Kasumi-1 (cell line): ENCODE measurements at regions not wholly inside any gene's neighbourhood (a gene's known extent, or its start where the extent isn't known, plus 50 kb on each side); places are given as distances from the start of the nearest gene placed in this dataset.
"Not testable (repeated sequence)": the region's sequence is repeated elsewhere in the genome, so short reads cannot be mapped to it uniquely, and the experiment has no call there.

Source experiments
- DNase-seq, 2 experiments: peaks; one replicate each; lab custom pipeline; 2025; lab: John Stamatoyannopoulos, UW

DNA sequence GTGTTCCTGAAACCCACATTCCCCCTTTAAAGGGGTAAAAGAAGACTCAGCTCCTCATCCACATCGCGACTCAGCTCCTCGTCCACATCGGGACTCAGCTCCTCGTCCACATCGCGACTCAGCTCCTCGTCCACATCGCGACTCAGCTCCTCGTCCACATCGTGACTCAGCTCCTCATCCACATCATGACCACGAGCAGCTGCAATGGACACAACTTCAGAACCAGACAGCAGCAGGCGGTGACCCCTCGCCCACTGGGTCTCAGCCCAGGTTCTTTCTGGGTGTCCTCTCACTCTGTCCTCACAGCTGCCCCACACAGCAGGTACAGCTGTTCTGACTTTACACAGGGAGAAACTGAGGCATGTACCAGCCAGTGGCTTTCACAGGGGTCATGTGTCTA lies 163.5 kb upstream of the SALL3 start:
- DNase-seq: no peak

DNA sequence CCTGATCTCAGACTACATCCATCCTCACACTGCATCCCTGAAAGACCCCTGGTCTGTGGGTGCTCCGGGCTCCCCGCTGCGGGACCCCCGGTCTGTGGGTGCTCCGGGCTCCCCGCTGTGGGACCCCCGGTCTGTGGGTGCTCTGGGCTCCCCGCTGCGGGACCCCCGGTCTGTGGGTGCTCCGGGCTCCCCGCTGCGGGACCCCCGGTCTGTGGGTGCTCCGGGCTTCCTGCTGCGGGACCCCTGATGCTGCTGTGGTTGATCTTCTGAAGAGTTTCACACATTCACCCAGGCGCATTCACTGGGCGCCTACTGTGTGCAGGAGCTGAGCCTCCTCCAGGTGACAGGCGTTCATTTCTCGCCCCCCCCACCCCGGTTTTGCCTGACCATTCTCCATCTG lies 162.7 kb upstream of the SALL3 start:
- no peak for DNase-seq

DNA sequence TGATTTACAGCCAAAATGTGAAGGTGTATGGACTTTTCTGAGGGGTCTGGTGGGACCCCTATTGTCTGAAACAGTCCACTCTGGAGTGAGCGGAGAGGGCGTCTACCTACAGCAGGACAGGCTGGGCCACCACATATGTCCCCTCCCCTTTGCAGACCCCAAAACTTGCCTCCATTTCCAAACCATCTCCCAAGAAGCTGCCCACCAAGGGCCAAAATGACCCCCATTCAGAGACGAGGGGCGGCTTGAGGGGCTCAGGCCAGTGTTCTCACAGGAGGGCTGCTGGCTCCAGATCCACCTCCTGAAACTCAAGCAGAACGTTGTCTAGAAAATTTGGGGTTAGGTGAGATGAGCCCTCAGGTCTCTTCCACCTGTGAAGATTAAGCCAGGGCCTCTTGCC lies 161.1 kb upstream of the SALL3 start:
- no peak for DNase-seq

DNA sequence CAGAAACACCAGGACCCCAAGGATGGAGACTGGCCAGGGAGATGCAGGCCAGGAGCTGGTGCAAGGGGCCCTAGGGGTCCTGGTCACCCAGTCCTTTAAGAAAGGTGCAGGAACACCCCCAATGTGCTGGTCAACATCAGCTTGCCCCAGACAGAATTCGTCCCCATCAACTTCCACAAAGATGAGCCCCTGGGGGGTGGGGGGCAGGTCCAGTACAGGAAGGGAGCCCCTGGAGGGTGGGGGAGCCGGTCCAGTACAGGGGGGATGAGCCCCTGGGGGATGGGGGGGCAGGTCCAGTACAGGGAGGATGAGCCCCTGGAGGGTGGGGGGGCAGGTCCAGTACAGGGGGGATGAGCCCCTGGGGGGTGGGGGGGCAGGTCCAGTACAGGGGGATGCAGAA lies 160.7 kb upstream of the SALL3 start:
- no peak for DNase-seq

DNA sequence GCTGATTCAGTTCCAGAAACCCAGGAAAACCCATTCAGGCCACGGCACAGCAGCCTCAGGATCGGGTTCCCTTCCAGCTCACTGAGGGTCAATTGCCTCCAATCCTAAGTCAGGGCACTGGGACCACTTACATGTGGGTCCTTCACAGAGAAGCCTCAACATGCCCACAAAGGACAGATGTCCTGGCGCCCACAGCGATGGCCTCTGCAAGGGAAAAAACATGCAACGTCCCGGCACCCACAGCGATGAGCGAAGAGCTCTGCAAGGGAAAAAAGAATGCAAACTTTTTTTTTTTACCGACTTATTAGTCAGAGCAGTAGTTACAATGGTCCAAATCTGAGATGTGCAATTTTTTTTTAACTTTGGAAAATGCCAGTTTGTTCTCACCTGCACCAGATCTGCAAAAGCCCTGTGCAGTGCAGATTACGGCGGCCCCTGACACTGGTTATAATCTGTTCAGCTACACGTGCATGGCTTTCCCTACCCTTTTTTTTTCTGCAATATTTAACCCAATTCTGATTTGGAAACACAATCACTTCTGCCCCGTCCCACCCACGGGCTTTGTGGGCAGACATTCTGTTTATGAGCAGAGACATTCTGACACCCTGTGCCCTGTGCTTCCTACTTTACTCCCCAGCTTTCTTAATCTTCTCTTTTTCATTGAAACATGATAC lies 159.3 kb upstream of the SALL3 start:
- no peak for DNase-seq

DNA sequence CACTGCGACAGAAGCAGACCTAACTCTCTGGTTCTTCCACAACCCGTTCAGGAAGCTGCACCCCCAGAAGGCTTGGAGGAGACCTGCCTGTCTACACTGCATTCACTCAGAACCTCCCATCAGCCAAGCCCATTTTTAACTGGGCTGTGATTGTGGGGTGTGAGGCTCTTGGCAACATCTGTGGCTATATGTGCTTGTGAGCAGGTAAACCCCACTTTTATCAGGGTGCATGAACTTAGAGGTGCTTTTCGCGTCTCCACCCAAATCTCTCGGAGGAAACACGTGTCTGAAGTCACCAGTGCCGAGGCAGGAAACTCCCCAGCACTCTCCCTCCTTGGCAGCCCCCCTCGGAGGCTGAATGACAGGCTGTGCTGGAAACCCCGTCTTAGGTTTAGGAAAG lies 158.2 kb upstream of the SALL3 start:
- DNase-seq: no peak

DNA sequence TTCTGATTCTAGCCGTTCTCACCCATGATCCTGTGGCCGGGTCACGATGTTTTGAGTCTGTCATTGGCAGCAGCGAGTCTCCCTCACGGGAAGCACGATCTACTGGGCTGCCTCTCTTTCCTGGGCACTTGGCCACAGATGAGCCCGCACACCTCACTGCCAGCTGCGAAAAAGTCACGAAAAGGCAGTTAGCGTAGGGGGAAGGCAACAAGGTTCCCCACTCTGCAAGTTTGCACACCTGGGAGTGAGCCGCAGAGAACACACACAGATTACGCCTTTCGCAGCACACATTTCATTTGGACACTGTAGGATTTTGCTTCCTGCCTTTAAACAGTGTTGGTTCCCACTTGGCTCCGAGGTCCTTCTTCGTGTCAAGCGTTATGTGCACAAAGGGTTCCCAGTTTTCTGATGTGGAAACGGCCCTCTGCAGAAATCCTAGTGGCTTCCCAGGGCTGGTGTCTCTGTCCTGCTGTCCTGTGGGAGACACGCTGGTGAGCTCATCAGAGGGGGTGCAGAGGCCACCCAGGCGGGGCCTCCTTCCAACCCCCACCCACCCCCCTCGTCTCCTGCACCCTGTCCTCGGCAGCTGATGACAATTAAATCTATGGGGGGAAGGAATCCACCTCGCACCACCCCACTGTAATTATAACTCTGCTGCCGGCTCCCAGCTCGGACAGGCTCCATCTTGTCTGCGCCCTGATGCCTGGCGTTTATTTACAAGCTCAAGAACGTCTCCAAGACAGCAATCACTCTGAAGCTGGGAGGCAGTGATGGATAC lies 157.3 kb upstream of the SALL3 start:
- DNase-seq: no peak

DNA sequence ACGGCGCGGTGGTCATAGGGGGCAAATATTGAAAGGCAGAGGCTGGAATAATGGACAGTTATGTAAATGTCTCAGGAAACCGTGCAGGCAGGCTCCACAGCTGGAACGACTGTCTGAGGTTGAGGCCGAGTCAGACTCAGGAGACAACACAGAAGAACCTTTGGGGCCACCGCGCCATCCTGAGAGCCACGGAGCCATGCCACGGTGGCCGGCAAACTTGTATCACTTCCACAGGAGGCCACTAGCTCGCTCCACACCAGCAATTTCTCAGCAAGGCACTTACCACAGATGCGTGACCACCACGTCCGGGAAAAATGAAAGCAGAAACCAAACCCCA lies 156.7 kb upstream of the SALL3 start:
- DNase-seq: no peak

DNA sequence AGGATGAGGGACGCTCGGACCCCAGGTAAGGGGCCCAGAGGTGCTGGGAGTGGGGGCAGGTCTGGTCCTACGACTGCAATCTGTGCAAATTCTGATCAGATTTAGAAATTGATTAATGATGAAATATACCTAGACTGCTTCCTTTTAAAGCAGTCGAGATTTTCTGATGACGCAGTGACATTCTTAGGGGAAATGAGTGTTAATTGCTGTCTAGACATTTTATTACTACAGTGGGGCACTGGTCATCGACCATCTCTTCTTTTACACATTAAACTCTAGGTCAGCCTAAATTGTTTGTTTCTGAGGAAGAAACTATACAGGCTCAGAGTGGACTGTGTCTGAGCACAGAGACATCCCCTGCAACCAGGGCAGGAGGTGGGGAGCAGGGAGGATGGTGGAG lies 154.4 kb upstream of the SALL3 start:
- DNase-seq: no peak

DNA sequence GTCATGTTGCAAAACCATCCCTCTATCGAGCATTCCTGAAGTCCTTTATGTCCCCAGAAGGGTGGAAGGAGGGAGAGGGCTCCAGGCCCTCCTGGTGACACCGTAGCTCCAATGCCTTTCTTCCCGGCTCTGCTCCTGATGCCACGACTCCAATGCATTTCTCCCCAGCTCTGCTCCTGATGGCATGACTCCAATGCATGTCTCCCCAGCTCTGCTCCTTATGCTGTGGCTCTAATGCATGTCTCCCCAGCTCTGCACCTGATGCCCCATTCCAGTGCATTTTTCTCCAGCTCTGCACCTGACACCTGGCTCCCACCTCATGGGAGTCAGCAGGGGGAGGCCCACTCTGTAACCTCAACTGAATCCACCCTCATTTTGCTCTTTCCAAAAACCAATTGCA lies 153.0 kb upstream of the SALL3 start:
- DNase-seq: no peak

DNA sequence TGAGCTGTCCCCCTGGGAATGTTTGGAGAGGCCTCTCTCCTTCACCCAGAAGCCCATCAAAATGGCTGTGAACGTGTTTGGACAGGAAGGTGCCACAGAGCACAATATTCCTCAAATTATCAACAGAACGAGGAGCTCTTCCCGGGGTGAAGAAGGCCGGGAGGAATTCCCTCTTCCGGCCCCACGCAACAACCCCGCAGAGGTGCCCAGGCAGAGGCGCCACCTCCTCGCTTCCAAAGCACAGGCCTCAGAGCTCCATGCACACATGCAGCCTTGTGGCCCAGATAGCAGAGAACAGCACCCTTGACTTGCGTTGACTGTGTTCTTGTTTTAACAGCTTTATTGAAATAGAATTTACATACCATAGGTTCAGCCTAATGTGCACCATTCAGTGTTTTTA lies 152.5 kb upstream of the SALL3 start:
- no peak for DNase-seq

DNA sequence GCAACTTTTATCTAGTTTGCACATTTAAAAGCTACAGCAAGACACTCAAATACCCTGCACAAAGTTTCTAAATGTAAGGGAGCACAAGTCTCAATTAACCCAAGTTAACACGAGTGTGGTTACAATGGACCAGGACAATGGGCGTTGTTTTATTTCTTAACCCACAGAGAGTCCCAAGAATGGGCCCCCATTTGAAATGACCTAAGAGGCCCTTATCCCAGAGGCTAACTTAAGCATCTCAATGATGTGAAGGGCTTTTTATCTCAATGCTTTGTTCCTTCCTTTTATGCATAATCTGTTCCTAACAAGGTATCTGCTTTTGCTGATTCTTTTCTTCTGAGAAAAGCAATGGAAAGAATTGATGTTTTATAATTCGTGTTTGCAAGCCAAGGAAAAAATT lies 151.5 kb upstream of the SALL3 start:
- DNase-seq: no peak

DNA sequence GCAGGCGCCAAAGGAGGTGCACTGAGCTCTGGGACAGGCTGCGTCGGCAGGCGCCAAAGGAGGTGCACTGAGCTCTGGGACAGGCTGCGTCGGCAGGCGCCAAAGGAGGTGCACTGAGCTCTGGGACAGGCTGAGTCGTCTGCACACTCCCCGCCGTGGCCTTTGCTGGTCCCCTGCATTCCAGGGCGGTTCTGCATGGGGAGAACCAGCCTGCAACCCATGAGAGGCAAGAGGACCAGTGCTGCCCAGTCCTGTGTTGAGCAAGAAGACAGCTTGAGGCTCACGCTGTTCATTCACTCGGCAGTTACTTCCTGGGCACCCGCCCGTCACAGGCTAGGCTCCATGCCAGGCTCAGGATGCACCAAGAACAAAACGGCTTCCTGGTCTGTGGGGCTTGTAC lies 150.6 kb upstream of the SALL3 start:
- DNase-seq: not testable (repeated sequence)

DNA sequence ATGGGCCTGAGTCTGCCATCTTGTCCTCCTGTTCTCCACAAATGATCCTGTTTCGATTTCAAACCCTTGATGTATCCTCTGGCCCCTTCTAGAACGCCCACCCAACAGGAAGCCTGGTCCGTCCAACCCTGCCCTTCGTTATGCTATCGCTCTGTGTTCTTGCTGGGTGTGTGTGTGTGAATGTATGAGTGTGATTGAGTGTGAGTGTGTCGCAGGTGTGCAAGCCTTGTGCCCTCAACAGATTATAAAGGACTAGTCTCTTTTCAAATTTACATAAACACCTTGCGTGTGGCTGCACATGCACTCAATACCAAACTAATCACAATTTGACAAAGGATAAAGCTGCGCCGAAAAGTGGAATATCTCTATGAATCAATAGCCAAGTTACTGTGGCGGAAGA lies 149.5 kb upstream of the SALL3 start:
- no peak for DNase-seq

DNA sequence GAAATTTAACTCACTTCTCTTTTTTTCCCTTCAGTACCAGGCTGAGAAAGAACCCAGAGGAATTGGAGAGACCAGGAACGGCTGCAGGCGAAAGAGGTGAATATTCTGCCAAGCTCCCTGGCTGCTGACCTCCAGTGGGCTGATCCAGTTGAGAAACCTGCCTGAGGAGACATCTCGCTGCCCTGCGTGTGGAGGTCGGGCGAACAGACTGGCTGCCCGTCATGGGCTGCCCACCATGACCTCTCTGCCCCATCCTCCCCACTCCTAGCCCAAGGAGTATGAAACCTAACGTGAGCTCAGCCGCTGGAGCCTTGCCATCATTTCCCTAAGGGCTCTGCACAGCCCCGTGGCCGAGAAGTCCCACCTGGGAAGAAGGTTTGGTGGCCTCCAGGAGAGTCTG lies 148.8 kb upstream of the SALL3 start:
- no peak for DNase-seq

DNA sequence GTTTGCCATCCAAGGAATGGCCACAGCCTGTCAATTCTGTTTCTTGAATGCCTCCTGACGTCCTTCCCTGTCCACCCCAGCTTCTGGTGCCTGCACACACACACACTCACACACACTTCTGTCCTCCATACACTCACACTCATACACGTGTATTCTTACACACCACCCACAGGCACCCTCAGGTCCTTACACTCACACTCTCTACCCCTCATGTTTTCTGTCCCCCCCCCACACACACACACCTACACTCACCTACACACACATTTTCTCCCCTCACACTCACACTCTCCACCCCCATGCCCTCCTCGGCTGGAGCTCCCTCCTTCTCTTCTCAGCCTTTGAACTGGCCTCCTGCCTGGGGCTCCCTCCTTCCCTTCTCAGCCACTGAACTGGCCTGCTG lies 148.0 kb upstream of the SALL3 start:
- DNase-seq: no peak

DNA sequence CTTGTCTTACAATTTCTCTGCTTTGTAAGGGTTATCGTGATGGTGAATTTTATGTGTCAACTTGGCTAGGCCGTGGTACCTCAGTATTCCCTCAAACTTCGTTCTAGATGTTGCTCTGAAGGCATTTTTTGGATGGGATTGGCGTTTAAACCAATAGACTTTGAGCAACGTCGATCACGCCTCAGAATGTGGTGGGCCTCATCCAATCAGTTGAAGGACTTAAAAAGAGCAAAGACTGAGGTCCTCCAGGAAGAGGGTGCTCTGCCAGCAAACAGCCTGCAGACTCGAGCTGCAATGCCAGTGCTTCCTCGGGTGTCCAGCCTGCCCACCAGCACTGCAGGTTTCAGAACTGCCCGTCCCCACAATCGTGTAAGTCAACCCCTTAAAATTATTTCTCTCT lies 145.8 kb upstream of the SALL3 start:
- no peak for DNase-seq

DNA sequence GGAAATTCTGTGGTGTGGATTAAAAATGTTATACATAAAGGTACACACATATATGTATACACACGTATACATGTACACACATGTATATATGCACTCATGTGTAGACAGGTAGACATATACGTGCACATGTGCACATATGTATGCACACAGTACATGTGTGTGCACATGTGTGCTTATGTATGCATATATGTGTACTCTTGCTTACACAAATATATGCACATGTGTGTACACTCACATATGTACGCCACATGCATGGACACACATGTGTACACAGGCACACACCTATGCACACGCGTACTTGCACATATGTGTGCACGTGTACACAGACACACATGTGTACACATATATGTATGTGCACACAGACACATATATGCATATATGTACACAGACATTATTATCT lies 142.8 kb upstream of the SALL3 start:
- no peak for DNase-seq

DNA sequence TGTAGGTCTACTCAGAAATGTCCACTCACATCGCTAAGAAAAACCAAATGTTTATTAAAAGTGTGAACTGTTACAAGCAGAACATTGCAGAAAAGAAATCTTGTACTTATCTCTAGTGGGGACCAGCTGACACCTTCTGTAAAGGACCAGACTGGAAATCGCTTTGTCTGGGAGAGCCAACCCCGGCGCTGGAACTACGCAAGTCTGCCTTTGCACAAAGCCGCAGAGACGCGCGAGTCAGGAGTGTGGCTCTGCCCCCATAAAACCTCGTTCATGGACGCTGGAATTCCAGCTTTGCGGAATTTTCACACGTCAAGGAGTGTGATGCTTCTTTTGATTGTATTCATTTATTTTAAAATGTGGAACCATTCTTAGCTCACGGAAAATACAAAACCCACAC lies 141.9 kb upstream of the SALL3 start:
- no peak for DNase-seq

DNA sequence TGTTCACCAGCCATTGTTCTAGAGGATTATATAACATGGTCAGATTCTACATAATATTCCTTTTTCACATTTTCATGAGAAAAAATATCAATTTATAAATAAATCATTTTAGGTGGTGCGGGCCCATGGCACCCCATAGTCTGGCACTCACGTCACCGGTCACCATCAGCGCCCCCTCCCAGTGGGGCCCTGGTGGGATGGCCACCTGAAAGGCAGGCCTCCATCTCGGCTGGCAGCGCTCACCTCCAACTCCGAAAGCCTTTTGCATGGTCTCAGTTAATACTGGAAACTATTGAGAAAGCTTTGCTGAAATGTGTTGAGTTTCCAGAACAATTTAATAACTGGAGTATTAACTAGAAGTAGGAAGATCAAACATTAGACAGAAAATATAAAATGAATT lies 141.4 kb upstream of the SALL3 start:
- no peak for DNase-seq

DNA sequence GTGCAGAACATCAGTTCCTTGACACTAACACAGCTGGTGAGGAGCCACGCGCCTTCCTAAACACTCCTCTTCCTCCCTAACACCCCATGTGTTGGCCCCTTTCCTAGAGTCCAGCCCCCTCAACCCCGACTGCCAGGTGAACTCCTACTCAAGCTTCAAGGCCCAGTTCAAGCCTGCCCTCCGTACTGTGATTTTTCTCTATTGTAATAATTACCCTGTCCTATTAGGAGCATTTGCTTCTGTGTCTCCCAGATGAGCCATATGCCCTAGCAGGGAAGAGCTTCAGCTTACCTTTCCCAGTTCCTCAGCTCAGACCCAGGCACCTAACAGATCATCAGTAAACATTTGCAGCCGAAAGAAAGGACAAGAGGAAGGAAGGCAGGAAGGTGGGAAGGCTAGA lies 130.6 kb upstream of the SALL3 start:
- no peak for DNase-seq

DNA sequence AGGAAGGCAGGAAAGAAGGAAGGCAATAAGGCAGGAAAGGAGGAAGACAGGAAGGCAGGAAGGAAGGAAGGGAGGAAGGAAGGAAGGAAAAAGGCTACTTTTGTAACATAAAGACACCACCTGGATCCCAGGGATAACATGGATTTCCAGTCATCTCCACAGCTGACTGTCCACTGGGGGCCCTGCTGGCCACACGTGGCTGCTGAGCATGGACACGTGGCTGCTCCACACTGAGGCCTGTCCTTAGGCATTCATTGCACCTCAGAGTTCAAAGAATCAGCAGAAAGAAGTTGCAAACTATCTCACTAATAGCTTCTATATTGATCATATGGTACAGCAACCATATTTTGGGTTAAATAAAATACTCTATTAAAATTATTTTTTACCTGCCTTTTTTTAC lies 130.2 kb upstream of the SALL3 start:
- no peak for DNase-seq

DNA sequence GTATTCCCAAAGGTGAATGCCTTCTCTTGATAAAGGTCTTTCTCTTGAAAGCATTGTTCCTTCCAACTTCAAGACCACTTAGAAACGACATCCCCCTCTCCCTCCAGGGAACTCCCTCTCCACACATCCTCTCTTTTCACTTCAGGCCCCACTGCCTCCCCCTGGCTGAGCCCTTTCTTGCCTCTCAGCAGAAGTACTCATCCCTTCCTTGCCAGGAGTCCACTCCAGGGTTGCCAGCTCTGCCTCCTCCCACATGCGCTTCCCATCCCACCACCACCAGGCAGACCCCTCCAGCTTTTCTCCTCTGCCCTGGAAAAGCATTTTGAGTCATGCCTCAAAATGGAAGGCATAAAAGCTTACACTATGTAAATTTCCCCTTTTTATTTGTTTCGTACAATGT lies 126.3 kb upstream of the SALL3 start:
- DNase-seq: no peak

DNA sequence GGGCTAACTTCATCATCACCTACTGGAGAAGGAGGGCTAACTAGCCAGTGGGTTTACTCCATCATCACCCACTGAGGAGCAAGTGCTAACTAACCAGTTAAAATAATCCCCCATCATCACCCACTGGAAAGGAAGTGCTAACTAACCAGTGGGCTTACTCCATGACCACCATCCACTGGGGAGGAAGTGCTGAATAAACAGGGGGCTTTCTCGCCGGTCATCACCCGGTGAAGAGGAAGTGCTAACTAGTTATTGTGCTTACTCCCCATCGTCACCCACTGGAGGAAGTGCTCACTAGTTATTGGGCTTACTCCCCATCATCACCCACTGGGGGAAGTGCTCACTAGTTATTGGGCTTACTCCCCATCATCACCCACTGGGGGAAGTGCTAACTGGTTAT lies 124.4 kb upstream of the SALL3 start:
- no peak for DNase-seq
